Activated T-helper 1 cell treated with Interleukin-2 at 50 U/mL for 16 hours (primary cell): ENCODE measurements at regions not wholly inside any gene's neighbourhood (a gene's known extent, or its start where the extent isn't known, plus 50 kb on each side); places are given as distances from the start of the nearest gene placed in this dataset.
"Not testable (repeated sequence)": the region's sequence is repeated elsewhere in the genome, so short reads cannot be mapped to it uniquely, and the experiment has no call there.

Experiments used
- DNase-seq: peaks from one replicate; pipeline ENCODE4 v3.0.0-alpha.2; 2020; ENCODE audit warnings: low read depth

GRCh38 chr16:85202631-85203461 lies 90.6 kb upstream of the CIBAR2 start:
- DNase-seq, result no peak

- no peak for DNase-seq
These were observed 91.2 kb upstream of the CIBAR2 start for GRCh38 chr16:85203462-85203813.

DNA sequence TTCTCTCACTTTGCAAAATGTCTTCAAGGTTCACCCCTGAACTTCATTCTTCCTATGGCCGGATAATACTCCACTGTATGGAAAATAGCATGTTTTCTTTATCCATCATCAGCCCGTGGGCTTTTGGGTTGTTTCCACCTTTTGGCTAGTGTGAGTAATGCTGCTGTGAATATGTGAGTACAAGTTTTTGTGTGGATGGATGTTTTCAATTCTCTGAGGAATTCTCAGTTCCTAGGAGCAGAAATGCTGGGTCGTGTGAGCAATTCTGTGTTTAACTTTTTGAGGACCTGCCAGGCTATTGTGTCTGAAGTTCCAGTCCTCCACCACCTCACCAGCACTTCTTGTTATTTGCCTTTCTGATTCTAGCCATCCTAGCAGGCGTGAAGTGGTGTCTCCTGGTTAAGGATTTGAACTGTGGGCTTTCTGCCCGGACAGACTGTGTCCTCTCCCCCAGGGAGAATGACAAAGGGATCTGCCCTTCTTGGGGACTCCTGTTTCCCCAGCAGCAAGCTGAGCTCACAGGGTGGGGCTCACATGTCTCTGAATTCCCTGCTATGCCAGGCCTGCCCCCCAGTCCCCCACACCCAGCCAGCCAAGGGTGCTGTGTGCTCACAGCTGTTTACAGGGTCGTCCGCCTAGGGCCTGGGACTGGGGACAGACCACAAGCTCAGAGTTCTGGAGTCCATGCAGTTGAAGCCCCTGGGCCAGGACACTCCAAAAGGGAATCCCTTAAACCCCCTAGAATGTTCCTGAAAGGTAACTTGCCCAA lies 92.2 kb upstream of the CIBAR2 start:
- DNase-seq, result no peak

DNA sequence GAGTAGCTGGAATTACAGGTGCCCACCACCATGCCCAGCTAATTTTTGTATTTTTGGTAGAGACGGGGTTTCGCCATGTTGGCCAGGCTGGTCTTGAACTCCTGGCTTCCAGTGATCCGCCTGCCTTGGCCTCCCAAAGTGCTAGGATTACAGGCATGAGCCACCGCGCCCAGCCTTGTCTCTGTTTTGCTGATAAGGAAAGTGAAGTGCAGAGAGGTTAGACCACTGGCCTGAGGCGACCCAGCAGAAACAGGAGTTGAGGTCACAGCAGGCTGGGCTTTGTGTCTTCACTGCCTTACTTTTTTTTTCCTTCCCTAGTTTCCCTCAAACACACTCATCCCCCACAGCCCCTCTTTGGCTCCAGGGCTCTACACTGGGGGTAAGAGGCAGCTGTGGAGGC lies 93.0 kb upstream of the CIBAR2 start:
- DNase-seq, result not testable (repeated sequence)

DNA sequence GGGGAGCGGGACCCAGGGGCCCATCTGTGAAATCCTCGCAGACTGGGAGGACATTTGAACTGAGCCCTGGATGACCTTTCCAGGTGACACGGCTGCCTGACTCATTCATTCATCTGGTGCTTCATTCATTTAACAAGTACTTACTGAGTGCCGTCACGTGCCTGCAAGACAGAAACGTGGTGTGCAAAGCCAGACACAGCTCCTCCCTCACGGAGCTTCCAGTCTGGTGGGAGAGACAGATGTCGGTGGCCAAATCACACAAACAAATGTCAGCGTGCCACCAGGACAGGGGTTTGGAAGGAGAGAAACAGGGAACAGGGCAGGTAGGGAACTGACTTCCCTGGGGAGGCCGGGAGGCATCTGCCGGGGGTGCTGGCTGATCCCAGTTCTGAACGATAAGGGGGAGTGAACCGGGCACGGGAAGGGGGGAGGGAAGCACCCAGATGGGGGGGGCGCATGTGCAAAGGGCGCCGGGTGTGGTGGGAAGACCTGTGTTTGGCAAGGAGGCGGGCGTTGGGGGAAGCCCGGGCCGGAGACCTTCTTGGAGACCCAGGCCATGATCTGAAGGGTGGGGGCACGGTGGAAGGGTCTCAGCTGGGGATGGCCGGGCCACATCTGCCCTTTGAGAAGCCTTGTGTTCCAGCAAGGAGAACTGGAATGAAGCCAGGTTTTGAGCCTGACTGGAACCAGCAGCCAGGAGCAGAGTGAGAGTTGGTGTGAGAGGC lies 93.6 kb upstream of the CIBAR2 start:
- DNase-seq, result no peak

GRCh38 chr16:85206472-85207356 lies 94.4 kb upstream of the CIBAR2 start:
- no peak for DNase-seq

GRCh38 chr16:85207357-85207921 lies 95.2 kb upstream of the CIBAR2 start:
- DNase-seq, result no peak

DNA sequence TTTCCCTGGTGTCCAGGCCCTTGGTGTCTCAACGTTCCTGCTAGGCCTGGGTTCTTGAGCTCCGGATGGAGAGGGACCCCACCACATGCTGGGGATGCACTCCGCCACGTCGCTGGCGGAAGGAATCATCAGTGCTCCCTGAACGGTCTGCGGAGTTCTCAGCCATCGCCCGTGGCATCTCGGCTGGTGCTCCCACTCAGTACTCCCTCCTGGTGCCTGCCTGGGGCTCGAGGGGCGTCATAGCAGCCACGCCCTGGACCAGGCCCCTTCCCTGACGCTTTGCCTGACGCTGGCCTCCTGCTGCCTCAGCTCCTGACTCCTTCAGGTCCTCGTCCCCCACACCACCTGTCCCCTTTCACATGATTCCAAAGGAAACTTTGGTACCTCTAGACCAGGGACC lies 95.9 kb upstream of the CIBAR2 start:
- no peak for DNase-seq

GRCh38 chr16:85208643-85209520 lies 96.6 kb upstream of the CIBAR2 start:
- no peak for DNase-seq

GRCh38 chr16:85209526-85210121 lies 97.4 kb upstream of the CIBAR2 start:
- DNase-seq, result no peak

DNA sequence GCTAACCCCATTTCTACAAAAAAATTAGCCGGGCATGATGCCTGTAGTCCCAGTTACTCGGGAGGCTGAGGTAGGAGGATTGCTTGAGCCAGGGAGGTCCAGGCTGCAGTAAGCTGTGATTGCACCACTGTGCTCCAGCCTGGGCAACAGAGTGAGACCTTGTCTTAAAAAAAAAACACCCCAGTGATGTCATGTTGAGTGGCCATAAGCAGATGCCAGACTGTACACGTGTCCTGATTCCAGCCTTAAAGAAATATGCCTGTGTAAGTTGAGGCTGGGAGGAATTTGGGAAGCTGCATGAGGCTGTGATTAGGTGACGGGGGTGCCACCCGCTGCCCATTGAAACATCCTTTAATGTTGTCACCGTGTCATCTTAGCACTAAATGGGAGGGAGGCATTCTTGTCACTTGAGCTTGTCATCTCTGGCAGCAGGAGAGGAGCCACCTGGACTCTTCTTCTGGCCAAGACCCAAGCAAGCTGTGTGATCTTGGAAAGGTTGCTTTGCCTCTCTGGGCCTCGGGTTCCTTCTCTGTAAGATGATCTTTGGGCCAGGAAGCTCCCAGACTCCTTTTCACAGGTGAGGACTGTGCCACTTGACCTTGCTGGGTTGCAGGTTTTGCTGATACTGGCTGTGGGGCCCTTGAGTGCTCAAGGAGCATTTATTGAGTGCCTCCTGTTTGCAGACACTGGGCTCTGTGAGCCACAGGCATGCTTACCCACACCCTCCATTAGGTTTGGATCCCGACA lies 98.3 kb upstream of the CIBAR2 start:
- no peak for DNase-seq

DNA sequence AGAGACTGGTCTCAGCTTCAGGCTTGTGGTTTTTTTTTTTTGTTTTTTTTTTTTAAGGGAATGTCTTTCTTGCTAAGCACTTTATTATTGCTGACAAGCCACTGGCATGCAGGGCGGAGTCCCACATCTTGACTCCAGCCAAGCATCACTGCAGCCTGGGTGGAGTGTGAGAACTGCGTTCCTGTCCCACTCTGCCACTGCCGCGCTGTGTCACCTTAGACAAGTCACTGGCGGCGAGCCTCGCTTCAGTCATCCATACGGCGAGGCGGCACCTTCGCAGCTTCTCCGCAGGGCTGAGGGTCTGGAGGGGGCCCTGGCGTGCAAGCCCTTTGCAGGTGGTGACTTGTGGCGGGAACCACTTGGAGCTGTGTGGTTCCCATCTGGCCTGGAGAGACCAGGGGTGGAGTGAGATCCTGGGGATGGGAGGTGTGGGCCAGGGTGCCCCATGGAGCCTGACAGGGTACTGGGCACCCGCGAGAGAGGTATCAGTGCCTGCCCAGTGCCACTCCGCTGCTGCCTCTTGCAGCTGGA lies 99.1 kb upstream of the CIBAR2 start:
- no peak for DNase-seq

DNA sequence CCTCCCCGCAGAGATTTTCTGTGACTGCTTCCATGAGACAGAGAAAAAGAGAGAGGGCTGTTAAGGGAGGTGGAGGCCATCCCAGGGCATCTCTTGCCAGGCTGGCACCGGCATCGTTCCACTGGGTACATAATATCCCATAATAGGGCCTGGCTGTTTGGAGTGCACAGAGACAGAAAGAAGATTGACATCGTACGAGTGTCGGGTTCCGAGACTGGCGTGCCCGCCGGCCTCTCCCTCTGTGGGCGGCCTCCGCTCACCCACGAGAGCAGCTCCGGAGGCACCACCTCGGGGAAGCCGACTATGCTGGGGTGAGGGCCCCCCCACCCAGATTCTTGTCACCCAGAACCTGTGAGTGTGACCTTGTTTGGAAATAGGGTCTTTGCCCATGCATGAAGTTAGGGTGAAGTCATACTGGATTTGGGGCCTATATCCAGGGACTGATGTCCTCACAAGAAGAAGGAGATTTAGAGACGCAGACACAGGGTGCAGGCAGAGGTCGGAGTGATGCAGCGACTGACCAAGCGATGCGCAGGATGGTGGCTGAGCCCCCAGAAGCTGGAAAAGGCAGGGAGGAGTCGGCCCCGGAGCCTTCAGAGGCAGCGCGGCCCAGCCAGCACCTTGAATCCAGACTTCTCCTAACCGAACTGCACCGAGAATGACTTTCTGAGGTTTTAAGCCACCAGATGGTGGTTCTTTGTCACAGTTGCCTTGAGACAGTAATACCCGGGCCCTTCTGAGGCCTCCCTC lies 101.8 kb upstream of the CIBAR2 start:
- DNase-seq, result no peak

- DNase-seq, result no peak
These were observed 103.3 kb upstream of the CIBAR2 start for GRCh38 chr16:85215478-85216118.

DNA sequence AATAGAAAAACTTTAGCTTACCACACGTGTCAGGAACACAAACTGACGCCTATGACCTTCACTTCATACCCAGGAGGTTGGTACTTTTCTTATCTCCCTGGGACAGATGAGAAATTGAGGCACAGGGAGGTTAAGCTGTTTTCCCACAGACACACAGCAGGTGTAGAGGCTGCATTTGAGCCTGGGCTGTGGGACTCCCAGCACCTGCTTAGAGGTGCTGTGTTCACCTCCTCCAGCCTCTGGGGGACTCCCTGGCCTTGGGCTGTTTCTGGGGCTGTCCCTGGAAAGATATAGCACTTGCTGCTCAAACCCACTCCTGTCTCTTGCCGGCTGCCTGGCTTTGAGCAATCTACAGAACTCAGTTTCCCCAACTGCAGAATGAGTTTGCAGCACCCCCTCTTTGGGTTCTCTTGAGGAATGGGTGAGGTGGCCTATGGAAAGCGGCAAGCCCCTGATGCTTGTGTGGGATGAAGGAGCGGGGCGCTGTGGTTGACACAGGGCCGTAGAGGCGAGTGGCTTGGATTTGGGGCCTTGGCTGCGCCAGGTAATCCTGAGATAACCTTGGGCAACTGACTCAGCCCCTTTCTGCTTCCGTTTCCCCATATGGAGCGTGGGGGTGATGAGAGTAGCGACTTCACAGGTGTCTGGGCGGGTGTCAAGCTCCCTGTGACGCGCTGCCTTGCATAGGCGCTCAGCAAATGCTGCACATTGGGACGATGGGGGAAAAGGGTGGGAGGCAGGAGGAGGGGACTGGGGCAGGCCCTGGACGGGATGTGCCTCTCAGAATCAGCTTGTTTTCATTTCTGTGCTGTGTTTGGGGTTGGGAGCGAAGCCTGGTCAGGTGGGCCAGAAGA lies 104.5 kb upstream of the CIBAR2 start:
- no peak for DNase-seq

DNA sequence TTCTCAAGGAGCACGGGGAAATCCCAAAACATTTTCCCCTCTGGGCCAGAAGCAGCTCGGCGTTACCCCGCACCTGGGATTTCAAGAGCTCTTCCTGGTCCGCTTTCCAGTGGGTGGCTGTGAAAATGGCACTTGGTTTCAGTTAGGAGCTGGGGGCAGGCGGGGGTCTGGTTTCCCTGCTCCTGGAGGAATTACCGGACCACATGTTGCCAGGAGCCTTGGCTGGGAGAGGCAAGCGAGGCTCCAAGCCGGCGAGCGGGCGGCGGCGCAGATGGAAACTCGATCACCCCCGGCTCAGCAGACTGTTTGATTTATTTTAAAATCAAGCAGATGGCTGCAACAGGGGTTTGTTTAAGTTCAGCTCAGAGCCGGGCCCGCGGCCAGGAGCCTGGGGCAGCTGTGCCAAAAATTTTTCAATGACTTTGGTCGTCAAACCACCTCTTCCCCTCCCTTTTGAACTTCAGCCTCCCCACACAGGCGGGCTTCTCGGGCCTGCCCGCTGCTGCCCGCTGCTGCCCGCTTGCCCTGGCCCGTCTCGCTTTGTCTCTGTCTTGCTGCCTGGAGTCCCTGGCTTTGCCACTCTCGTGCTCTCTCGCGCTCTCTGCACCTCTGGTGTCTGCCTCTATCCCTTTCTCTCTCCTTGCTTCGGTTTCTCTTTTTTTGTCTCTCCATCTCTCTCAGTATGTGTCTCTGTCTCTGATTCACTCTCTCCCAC lies 108.0 kb upstream of the CIBAR2 start:
- DNase-seq, result no peak
